Activated CD4-positive, alpha-beta T cell treated with anti-CD3 and anti-CD28 coated beads, Interleukin-2, amount 10 ng/mL, durations not matched to agents 7 days and 5 days (primary cell): ENCODE measurements at regions not wholly inside any gene's neighbourhood (a gene's known extent, or its start where the extent isn't known, plus 50 kb on each side); places are given as distances from the start of the nearest gene placed in this dataset.

ENCODE experiments used
- CTCF ChIA-PET: fragments of 350-600 bp; sonication (Branson Sonifier 250); formaldehyde crosslinking; loops from one replicate; lab custom pipeline; 2021; ENCODE audit warnings: antibody characterized with exemption; lab: Charles Lee
- POLR2A ChIA-PET: fragments of 350-600 bp; sonication (Branson Sonifier 250); formaldehyde crosslinking; loops from one replicate; lab custom pipeline; 2021; ENCODE audit warnings: antibody characterized with exemption; lab: Charles Lee
- DNase-seq: peaks from one replicate; pipeline ENCODE4 v3.0.0-alpha.2; 2020
- H3K27ac Mint-ChIP-seq: one replicate; pipeline ENCODE4 v1.8.0; 2021; ENCODE audit warnings: mild to moderate bottlenecking, moderate library complexity, mixed read lengths
- H3K27me3 Mint-ChIP-seq: one replicate; pipeline ENCODE4 v1.8.0; 2021; ENCODE audit warnings: mixed read lengths
- H3K36me3 Mint-ChIP-seq: one replicate; pipeline ENCODE4 v1.8.0; 2021; ENCODE audit warnings: low read depth, mixed read lengths
- H3K4me1 Mint-ChIP-seq: one replicate; pipeline ENCODE4 v1.8.0; 2021; ENCODE audit warnings: mixed read lengths
- H3K4me3 Mint-ChIP-seq: one replicate; pipeline ENCODE4 v1.8.0; 2021; ENCODE audit warnings: mild to moderate bottlenecking, moderate library complexity, mixed read lengths
- H3K9me3 Mint-ChIP-seq: one replicate; pipeline ENCODE4 v1.8.0; 2021; ENCODE audit warnings: mixed read lengths

DNA sequence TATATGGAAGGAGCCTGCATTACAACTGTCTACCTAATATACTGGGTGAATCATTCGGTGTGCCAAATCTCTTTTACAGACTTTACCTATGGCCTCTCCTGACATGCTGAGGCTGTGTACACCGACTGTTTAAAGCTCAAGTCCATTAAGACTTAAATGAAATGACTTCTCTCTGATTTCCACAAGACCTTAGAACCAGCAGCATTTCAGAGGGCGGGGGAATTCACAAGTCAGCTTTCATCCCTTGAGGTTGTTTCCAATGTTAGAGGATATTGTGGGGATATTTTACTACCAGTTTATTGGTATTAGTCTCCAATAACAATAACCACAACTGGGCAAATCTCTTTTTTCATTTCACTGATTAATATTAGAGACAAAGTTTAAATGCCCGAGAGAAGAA, 87.1 kb upstream of the IKZF1 start:
- Mint-ChIP-seq H3K4me3 (no peak overlapping the region), H3K9me3 (peaks cover 17% of the 10 kb centered on the region), H3K36me3 (peaks cover 34% of the 10 kb centered on the region), H3K27me3 (no peaks in the 10 kb centered on the region), H3K4me1 (peaks cover 73% of the 10 kb centered on the region), H3K27ac (peak overlapping the region; percentile 56)
- no peak for DNase-seq
- POLR2A ChIA-PET: no interaction called here
- CTCF ChIA-PET: interaction anchor here (1.0 to 1.6 kb wide), 3 partner anchors 9 to 135 kb away, joined by 3 to 4 read pairs (median 3); no protein-coding TSS in a partner anchor

DNA sequence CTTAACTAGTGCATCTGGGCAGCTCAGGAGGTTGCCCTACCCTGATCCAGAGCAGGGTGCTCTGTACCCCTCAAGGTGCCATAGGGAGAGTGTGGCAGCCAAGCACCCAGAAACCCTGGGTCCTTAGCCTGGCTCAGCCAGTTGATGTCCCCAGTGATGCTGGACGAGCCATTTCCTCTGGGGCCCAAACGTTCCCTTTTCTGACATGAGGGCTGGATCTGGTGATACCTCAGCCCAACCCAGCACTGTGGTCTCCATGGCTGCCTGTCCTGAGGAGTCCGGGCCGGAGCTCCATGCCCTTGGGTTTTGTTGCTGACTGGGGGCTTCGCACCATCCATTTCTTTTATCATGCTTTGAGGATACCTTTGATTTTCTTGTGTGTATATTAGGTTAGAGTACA, 87.9 kb upstream of the IKZF1 start:
- Mint-ChIP-seq H3K27me3 (no peaks in the 10 kb centered on the region), H3K4me1 (peaks cover 81% of the 10 kb centered on the region), H3K36me3 (peaks cover 30% of the 10 kb centered on the region), H3K9me3 (peaks cover 12% of the 10 kb centered on the region), H3K4me3 (no peak overlapping the region), H3K27ac (no peak overlapping the region)
- ChIA-PET POLR2A (no interaction called here), CTCF (interaction anchor here (1.3 to 3.7 kb wide), 3 partner anchors 10 to 136 kb away, joined by 3 to 23 read pairs (median 4); no protein-coding TSS in a partner anchor)
- no peak for DNase-seq

DNA sequence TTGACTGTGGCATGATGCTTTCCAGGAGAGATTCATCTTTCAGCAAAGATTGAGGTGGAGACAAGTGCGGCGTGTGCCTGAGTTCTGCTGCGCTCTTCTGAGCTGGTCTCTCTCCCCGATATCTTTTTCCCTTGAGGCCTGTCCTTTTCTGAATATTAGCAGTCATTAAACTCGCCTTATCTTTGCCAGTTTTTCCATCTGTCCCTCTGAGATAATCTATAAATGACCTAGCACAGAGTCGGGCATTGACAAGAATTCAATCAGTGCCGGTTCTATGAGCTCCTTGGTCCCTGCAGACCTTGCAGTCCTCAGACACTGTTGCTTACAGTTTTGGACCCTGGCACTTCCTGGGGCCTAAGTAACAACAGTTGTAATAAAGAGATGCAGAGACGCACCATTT, 89.7 kb upstream of the IKZF1 start:
- Mint-ChIP-seq H3K9me3 (peaks cover 4% of the 10 kb centered on the region), H3K27me3 (no peaks in the 10 kb centered on the region), H3K4me1 (peaks cover 91% of the 10 kb centered on the region), H3K4me3 (no peak overlapping the region), H3K36me3 (peaks cover 18% of the 10 kb centered on the region), H3K27ac (no peak overlapping the region)
- POLR2A ChIA-PET: no interaction called here
- DNase-seq: no peak
- CTCF ChIA-PET: interaction anchor here (1.1 to 14.5 kb wide), 6 partner anchors 9 to 203 kb away, joined by 3 to 200 read pairs (median 10); partner anchors contain the start of gene IKZF1

DNA sequence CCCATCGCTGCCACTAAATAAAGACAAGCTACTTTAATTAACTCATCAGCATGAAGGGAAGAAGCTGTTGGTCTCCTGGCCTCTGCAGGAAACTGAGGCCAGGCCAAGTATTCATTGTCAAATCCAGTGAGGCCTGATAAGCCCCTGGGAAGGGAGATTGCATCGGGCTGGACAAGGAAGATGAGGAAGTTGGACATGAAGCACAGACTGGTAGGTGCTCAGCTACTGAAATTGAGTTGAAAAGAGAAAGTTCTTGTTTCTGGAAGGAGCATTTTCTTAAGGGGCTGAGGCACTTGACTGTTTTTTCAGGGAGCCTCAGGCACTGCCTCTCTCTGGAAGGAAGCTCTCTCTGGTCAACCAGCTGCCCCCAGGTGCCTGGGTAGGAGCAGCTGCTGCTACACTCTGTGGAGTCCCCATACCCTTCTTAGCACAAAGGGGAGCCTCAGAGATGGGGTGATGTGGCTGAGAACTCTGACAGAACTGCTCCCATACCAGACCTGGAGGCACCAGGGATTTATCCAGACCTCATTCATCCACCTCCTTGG, 90.3 kb upstream of the IKZF1 start:
- H3K9me3 Mint-ChIP-seq: peaks cover 4% of the 10 kb centered on the region
- peak; percentile 5 for DNase-seq
- CTCF ChIA-PET: interaction anchor here (0.6 to 14.5 kb wide), 8 partner anchors 8 to 204 kb away, joined by 3 to 200 read pairs (median 6); partner anchors contain the start of gene IKZF1
- H3K36me3 Mint-ChIP-seq: peaks cover 14% of the 10 kb centered on the region
- peaks cover 95% of the 10 kb centered on the region for H3K4me1 Mint-ChIP-seq
- POLR2A ChIA-PET: no interaction called here
- H3K4me3 Mint-ChIP-seq: no peak overlapping the region
- no peaks in the 10 kb centered on the region for H3K27me3 Mint-ChIP-seq
- H3K27ac Mint-ChIP-seq: peak overlapping the region; percentile 93

DNA sequence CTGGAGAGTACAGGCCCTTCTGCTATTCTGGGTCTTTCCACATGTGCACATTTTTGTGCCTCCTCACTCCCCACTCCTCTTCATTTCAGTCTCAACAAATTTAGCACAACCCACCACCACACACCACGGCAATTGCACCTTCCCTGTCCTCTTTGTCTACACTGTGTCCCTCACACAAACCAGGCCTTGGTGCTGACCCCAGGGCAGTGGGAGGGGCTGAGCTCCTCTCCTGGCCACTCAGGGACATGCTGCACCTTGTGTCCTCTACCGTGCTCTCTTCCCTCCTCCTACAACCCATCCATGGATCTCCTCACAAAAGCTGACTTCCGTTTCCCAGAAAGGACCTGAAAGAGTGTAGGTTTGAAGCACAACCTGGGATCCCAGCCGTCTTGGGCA, 90.9 kb upstream of the IKZF1 start:
- CTCF ChIA-PET: interaction anchor here (0.6 to 14.5 kb wide), 7 partner anchors 7 to 204 kb away, joined by 3 to 200 read pairs (median 8); partner anchors contain the start of gene IKZF1
- Mint-ChIP-seq H3K27ac (peak overlapping the region; percentile 93), H3K36me3 (peaks cover 11% of the 10 kb centered on the region), H3K4me3 (peak overlapping the region; percentile 49), H3K4me1 (peaks cover 98% of the 10 kb centered on the region), H3K27me3 (no peaks in the 10 kb centered on the region), H3K9me3 (peaks cover 4% of the 10 kb centered on the region)
- DNase-seq: no peak
- POLR2A ChIA-PET: no interaction called here

DNA sequence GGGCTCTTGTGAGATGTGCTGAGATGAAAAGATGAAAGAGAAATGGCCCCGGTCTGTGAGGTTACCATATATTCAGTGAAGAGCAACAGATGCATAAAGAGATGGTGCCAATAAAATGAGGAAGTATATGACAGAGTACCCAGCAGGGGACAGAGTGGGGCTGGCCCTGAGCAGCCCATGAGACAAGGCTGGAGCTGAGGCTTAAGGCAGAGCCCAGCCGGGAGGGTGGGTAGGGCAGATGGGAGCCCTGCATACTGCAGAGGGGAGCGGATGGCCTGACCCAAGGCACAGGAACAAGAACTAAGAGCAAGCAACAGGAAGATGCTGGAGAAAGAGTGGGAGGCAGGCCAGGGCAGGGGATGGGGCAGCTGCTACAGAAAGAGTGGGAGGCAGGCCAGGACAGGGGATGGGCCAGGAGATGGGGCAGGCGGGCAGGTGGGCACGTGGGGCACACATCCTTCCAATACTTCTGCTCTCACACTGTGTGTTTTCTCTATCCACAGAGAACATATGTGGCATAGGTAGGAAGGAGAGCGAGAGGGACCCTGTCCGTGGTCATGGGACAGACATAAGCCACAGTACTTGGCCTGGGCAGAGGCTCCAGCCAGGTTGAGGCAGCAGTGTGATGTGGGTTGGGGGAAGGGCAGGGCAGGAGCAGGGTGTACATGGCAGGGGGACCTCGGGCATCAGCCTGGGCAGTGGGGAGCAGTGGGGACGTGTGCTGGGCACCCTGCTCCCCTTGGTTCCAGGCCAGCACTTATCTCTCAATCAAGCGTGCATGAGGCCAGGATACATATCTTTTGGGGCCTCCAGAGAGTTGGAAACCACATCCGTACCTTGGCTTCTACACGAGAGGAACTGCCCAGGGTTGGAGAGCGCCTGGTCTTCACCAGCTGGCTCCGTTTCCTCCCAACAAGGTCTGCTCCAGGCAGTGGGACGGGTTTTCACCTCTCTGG, 91.6 kb upstream of the IKZF1 start:
- POLR2A ChIA-PET: no interaction called here
- DNase-seq: peak; percentile 63
- H3K4me1 Mint-ChIP-seq: peaks cover 98% of the 10 kb centered on the region
- CTCF ChIA-PET: interaction anchor here (0.8 to 14.5 kb wide), 5 partner anchors 7 to 118 kb away, joined by 3 to 200 read pairs (median 13); partner anchors contain the start of gene IKZF1
- H3K27ac Mint-ChIP-seq: peak overlapping the region; percentile 93
- H3K9me3 Mint-ChIP-seq: peaks cover 3% of the 10 kb centered on the region
- H3K36me3 Mint-ChIP-seq: peaks cover 13% of the 10 kb centered on the region
- H3K4me3 Mint-ChIP-seq: peak overlapping the region; percentile 49
- H3K27me3 Mint-ChIP-seq: no peaks in the 10 kb centered on the region

DNA sequence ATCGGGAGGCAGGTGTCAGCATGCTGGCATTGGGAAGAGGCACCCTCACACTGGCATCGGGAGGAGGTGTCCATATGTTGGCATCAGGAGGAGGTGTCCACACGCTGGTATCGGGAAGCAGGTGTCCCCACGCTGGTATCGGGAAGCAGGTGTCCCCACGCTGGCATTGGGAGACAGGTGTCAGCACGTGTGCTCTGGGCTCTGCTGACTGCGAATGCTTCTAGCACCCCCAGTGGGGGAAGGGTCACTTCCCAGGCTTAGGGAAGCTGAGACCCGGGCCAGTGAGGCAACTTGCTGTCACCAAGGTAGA, 92.5 kb upstream of the IKZF1 start:
- peaks cover 18% of the 10 kb centered on the region for H3K36me3 Mint-ChIP-seq
- no peak for DNase-seq
- ChIA-PET CTCF (interaction anchor here (1.4 to 14.5 kb wide), 2 partner anchors 18 to 100 kb away, joined by 3 to 200 read pairs; partner anchors contain the start of gene IKZF1), POLR2A (no interaction called here)
- peak overlapping the region; percentile 93 for H3K27ac Mint-ChIP-seq
- no peak overlapping the region for H3K4me3 Mint-ChIP-seq
- no peaks in the 10 kb centered on the region for H3K27me3 Mint-ChIP-seq
- H3K4me1 Mint-ChIP-seq: peaks cover 98% of the 10 kb centered on the region
- peaks cover 3% of the 10 kb centered on the region for H3K9me3 Mint-ChIP-seq

DNA sequence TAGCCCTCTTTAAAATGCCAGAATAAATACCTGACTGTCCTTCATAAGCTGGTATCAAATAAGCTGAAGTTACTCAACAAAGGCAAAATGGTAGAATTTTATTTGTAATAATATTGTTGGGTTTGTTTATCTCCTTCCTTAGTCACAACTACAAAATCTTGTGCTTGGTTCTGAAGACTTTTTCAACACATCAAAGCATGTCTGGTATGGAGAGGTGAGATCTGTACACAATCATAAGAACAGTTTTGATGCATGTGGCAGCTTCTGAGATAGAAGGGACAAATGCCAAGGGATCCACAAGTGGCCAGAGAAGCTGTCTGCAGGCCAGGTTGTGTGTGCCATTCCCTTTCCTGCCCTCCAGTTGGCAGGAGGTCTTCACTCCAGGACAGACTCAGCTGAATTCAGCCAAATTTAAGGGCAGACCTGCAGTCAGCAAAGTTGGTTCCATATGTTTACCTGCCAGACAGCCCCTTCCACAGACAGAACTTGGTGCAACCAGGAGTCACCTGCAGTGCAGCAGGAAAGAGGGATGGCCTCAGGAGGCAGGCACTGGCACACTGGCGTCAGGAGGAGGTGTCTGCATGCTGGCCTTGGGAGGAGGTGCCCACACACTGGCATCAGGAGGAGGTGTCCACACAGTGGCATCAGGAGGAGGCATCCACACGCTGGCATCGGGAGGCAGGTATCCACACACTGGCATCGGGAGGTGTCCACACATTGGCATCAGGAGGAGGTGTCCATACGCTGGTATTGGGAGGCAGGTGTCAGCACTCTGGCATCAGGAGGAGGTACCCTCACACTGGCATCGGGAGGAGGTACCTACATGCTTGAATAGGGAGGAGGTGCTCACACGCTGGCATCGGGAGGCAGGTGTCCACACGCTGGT, 93.1 kb upstream of the IKZF1 start:
- ChIA-PET CTCF (interaction anchor here (0.6 to 14.5 kb wide), 8 partner anchors 18 to 171 kb away, joined by 3 to 200 read pairs (median 4); partner anchors contain the start of gene IKZF1), POLR2A (no interaction called here)
- peak overlapping the region; percentile 87 for H3K27ac Mint-ChIP-seq
- H3K9me3 Mint-ChIP-seq: peaks cover 3% of the 10 kb centered on the region
- H3K27me3 Mint-ChIP-seq: no peaks in the 10 kb centered on the region
- peaks cover 21% of the 10 kb centered on the region for H3K36me3 Mint-ChIP-seq
- H3K4me3 Mint-ChIP-seq: no peak overlapping the region
- peaks cover 98% of the 10 kb centered on the region for H3K4me1 Mint-ChIP-seq
- DNase-seq: peak; percentile 6

DNA sequence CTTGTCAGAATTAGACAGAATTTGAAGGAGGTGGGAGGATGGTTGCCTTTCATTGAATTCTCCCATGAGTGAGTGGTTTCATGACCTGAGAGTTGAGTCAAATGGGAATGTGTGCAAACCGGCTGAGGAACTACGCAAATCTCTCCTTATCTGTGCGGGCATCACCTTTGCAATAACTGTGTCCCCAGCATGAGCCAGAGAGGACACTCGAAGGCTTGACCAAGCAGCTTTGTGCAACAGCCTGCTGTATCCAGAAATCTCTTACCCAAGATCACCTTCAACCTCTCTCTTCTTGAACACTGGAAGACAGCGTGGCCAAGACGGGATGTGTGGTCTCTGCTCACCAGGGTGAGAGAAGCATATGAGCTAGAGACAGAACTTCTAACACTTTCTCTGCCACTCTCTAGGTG, 93.8 kb upstream of the IKZF1 start:
- peak; percentile 23 for DNase-seq
- CTCF ChIA-PET: interaction anchor here (0.9 to 14.5 kb wide), 6 partner anchors 20 to 171 kb away, joined by 3 to 200 read pairs (median 4); partner anchors contain the start of gene IKZF1

DNA sequence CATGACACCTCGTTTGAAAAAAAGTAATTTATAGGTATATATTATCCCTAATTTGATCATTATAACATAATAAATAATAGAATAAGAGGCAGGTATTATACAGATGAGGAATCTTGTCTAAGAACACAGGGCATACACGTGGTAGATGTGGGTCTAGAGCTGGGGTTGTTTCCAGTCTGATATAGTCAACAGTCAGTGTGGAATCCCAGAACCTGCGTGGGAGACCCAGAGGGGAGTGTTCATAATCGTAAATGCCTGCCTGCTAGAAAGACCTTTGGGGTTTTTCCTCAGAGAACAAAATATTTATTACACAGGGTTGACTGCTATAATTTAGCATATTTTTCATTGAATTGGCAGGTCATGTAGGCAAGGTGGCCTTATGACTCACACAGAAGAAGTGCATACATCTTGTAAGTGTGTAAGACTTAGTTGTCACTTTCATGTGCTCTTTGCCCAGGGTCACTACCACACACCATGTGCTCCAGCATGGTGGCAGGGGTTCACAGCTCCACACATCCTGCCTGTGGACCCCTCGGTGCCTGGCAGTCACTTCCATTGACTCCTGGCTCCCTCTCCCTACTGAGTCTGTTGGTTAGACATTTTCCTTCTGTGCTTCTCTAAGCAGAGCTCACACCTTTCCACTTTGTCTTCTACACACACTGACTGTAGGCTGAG, 94.9 kb upstream of the IKZF1 start:
- peak overlapping the region; percentile 87 for H3K27ac Mint-ChIP-seq
- ChIA-PET POLR2A (interaction anchor here (1.1 kb wide), 1 partner anchor 143 kb away, joined by 3 read pairs; no protein-coding TSS in a partner anchor), CTCF (interaction anchor here (0.9 to 14.5 kb wide), 3 partner anchors 19 to 103 kb away, joined by 3 to 200 read pairs (median 3); partner anchors contain the start of gene IKZF1)
- DNase-seq: peak; percentile 10
- H3K9me3 Mint-ChIP-seq: peaks cover 3% of the 10 kb centered on the region
- H3K4me1 Mint-ChIP-seq: peaks cover 97% of the 10 kb centered on the region
- H3K4me3 Mint-ChIP-seq: no peak overlapping the region
- H3K27me3 Mint-ChIP-seq: no peaks in the 10 kb centered on the region
- peaks cover 12% of the 10 kb centered on the region for H3K36me3 Mint-ChIP-seq

More for the DNA sequence above, 93.8 kb upstream of the IKZF1 start:
- H3K9me3 Mint-ChIP-seq: peaks cover 3% of the 10 kb centered on the region
- no peak overlapping the region for H3K4me3 Mint-ChIP-seq
- POLR2A ChIA-PET: interaction anchor here (1.1 kb wide), 1 partner anchor 142 kb away, joined by 3 read pairs; no protein-coding TSS in a partner anchor
- peaks cover 17% of the 10 kb centered on the region for H3K36me3 Mint-ChIP-seq
- H3K27me3 Mint-ChIP-seq: no peaks in the 10 kb centered on the region
- peaks cover 98% of the 10 kb centered on the region for H3K4me1 Mint-ChIP-seq
- H3K27ac Mint-ChIP-seq: peak overlapping the region; percentile 87

DNA sequence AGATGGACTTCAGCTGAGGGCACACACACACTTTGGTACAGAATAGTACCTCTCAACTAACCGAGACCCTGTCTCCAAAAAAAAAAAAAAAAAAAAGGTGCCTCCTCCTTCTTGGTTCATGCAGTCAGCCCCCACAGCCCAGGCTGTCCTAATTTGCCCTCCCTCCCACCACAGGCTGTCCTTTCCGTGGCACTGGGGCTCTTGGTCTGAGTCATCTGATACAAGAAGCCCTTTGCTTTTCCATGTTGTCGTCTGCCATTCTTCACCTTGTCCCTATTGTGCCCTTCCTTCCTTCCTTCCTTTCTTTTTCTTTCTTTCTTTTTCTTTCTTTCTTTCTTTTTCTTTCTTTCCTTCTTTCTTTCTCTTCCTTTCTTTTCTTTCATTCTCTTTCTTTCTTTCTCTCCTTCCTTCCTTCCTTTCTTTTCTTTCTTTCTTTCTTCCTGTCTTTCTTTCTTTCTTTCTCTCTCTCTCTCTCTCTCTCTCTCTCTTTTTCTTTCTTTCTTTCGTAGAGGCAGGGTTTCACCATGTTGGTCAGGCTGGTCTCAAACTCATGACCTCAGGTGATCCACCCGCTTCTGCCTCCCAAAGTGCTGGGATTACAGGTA, 96.0 kb upstream of the IKZF1 start:
- peak; percentile 9 for DNase-seq
- Mint-ChIP-seq H3K36me3 (peaks cover 12% of the 10 kb centered on the region), H3K9me3 (peaks cover 3% of the 10 kb centered on the region), H3K4me3 (no peak overlapping the region), H3K4me1 (peaks cover 97% of the 10 kb centered on the region), H3K27ac (peak overlapping the region; percentile 93), H3K27me3 (no peaks in the 10 kb centered on the region)
- POLR2A ChIA-PET: no interaction called here
- CTCF ChIA-PET: interaction anchor here (9.0 to 14.5 kb wide), 2 partner anchors 104 to 155 kb away, joined by 106 to 200 read pairs; partner anchors contain the start of gene IKZF1
